Fibroblast of lung (primary cell): ENCODE measurements at regions not wholly inside any gene's neighbourhood (a gene's known extent, or its start where the extent isn't known, plus 50 kb on each side); places are given as distances from the start of the nearest gene placed in this dataset.

Experiments
- CTCF ChIP-seq, 2 donors: IDR thresholded peaks in 1 of 2; conservative IDR thresholded peaks in 1 of 2; 1 replicate in 1 of 2; 2 replicates in 1 of 2; pipeline ENCODE4 v1.5.1; 2011 to 2012; ENCODE audit warnings: low read length in 2 of 2, control low read depth in 1 of 2, inconsistent platforms in 1 of 2, low read depth in 1 of 2, mild to moderate bottlenecking in 1 of 2
- EZH2 ChIP-seq: IDR thresholded peaks from 2 replicates; pipeline ENCODE4 v1.5.1; 2012; ENCODE audit warnings: low read length, control low read depth, mild to moderate bottlenecking; ENCODE audit errors: missing control alignments

- TF ChIP-seq CTCF (conservative IDR thresholded peaks at IDR 0.05 in 1 of 2, IDR thresholded peaks at IDR 0.05 in 1 of 2; ENCODE audit: low read depth in 1 of 2, low read length in 2 of 2) (no peak), EZH2 (no peak)
Measured at GRCh38 chr18:22020867-22021370, 148.5 kb upstream of the GATA6 start.
